GM21529 (cell line): ENCODE measurements at regions not wholly inside any gene's neighbourhood (a gene's known extent, or its start where the extent isn't known, plus 50 kb on each side); places are given as distances from the start of the nearest gene placed in this dataset.

Experiments
- ATAC-seq: cut with Tn5 transposase; IDR thresholded peaks from one replicate; pipeline ENCODE4 v1.9.1; 2021; ENCODE audit not compliant: unreplicated experiment

DNA sequence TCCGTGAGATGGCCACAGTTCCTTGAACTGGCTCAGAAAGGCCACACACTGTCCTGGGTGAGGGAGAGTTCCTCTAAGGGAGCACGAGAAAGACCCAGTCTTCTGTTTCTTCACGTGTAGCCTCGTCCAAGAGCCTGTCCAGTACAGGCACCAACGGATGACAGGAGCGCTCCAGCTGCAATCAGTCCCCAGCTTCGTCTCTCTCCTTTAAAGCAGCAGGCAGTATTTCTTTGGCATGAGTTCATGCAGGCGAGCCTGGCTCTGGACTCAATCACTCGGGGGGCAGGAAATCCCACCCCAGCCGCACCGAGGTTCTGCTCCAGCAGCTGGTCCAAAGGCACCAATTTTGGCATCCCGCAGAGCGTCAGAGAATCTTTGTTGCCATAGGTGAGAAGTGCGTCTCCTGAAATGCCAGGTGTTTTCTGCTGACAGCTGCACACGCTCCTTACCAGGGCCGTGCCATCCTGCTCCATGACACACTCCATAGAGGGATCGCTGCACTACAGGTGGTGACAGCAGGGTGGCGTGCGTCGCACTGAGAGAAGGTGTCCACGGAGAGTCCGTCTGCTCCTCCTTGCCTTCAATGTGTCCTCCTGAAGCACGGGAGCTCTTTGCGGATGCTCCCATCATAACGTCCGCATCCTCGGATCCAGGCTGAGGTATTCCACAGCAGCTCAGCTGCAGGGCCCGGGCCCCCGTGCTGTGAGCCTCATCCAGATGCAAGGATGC is 59.6 kb upstream of the AFDN start:
- ATAC-seq = no peak

DNA sequence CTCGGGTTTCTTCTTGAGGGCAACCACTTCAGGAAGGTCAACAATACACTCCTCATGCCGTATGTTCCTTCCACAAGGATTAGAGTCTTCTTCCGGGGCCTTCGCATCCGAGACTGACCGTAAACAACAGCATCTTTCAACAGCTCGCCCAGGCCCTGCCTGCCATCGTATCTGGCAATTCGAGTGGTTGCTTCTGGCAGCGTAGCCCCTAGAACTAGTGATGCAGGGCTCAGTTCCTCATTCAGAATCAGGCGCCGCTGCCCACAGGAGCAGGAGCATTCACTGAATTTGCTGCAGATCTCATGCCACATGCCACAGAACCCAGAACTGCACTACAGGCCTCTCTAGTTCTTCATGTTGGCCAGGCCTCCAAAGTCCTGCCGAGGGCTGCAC is 59.0 kb upstream of the AFDN start:
- no peak for ATAC-seq

DNA sequence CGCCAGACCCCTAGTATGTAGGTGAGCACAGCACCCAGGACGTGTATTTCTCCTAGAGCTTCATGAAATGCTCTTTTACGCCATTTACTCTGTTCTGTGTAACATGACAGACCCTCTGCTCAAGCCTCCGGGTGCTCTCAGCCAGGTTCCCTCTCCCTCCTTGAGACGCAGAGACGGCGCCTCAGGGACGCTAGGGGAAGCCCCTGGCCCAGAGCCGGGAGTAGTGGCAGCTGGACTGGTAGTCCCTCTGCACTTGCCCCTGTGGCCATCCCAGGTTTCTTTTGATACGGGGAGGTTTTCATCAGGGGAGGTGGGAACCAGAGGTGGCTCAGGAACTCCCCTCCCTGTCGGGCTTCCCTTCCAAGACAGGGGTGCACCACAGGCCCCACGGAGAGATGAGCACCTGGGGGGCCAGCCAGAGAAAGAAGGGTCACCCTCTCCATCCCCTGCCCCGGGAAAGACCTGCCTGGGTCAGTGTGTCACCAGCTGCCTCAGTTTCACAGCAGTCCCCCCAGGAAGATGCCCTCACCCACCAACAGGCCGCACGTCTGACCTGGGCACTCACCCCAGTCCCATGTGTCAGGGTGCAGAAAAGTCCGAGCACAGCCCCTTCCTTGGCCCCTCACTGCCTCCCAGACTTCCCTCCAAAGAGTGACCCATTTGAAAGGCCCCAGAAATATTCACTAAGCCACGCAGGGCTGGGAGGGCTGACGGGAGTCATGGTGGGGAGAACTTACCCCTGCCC is 58.1 kb upstream of the AFDN start:
- no peak for ATAC-seq

DNA sequence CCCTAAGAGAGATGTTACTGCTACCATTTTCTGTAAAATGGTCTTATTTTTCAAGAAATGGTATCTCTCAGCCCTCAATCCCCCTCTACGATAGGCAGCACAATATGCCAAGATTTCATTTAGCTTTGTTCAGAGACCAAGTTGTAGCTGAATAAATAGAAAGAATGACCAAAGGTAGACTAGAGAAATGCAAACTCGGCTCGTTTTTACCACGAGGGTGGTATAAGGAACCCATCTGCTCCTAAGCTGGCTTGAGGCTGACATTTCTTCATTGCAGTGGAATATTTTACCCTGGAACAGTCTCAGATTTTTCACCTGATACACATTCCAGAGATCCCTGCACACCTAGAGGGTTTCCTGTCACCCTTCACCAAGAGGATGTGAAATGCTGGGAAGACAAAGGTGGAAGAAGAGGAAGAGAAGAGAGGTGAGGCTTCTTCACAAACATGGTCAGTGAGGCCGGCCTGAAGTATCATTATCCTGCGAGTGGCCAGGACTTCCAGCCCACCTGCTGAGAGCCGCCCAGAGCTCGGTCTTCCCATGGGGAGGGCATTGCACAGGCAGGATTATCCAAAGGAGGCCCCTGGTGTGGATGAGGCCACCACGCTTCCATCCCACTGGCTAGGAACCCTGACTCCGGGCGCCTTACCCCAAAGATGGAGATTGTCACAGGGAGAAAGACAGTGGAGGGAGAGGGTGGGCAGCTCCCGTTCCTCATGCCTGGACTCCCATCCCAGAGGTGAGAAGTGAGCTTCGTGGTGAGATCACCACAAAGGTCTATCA is 57.1 kb upstream of the AFDN start:
- no peak for ATAC-seq

- ATAC-seq = no peak
These were observed 56.3 kb upstream of the AFDN start for GRCh38 chr6:167770291-167770955.

DNA sequence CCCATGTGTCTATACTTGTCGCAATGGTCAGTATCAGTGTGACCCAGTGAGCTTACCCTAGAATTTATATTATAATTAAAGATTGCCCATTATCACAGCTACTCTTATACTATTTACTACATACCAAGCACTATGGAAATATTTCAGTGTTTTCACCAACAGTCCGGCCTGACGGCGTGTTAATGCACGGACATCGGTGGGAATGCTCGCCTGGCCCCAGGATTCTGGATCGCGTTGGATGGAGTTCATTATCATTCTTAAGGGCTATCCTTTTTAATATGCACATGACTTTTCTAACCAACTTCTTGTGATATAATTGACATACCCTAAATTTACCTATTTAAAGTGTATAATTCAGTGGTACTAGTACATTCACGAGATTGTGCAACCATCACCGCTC is 51.8 kb upstream of the AFDN start:
- ATAC-seq = no peak

DNA sequence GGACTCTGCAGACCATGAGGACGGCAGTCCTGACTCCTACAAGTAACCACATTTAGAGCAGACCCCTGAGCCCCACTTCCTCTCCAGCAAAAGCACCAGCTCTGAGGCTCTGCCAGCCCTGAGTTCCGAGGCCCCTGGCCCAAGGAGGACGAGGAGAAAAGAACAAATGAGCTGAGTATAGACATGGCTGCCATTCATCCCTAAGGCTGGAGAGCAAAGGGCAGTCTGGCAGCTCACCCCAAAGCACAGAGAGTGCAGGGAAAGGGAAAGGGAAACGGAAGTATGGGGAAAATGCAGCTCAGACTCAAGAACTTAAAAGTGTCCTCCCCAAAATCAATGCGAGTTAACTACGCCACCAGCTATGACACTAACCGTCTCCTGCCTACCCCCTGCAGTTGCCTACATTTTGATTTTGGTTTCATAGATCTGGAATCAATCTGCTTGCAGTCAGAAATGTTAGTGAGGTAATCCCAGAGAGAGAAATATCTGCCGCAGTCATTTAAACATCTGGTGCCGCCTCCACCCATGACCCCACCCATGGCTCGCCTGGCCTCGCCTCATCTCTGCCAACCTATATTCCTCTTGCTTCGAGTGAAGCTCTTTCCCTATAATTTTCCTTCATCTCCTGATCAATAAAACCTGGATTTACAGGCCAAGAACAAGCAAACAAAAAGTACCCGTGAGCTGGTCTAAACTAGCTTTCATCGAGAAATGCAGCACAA is 49.6 kb upstream of the AFDN start:
- ATAC-seq = no peak
